PC-3 (cell line): ENCODE measurements at regions not wholly inside any gene's neighbourhood (a gene's known extent, or its start where the extent isn't known, plus 50 kb on each side); places are given as distances from the start of the nearest gene placed in this dataset.

Source experiments
- ATAC-seq: fragments of 200-7000 bp; cut with Tn5 transposase; 2 replicates; pipeline ENCODE4 v1.9.1; 2020; ENCODE audit warnings: mild to moderate bottlenecking, moderate library complexity
- BruUV-seq: library from RNA; stranded (reverse); fragments of 400-500 nt; replicated peaks from 2 replicates; lab custom pipeline; 2021; lab: Mats Ljungman, UMichigan
- CTCF ChIA-PET: fragments of 300-600 bp; sonication (Branson Sonifier 250); formaldehyde crosslinking; loops from one replicate; lab custom pipeline; 2022; ENCODE audit warnings: antibody characterized with exemption; lab: Charles Lee
- POLR2A ChIA-PET: fragments of 300-600 bp; sonication (Branson Sonifier 250); formaldehyde crosslinking; loops from one replicate; lab custom pipeline; 2022; ENCODE audit warnings: antibody characterized with exemption; ENCODE audit not compliant: unreplicated experiment; lab: Charles Lee
- DNase-seq: peaks from one replicate; pipeline ENCODE4 v3.0.0-alpha.2; 2015
- H2AFZ ChIP-seq: fragments of 300-600 bp; sonication (generic); 2 replicates; pipeline ENCODE4 v1.6.0; 2016; ENCODE audit warnings: antibody characterized with exemption, low read length
- H3F3A ChIP-seq: fragments of 300-600 bp; sonication (generic); one replicate; pipeline ENCODE4 v1.6.0; 2017; ENCODE audit warnings: antibody characterized with exemption, low read length, control low read depth, mild to moderate bottlenecking; ENCODE audit not compliant: unreplicated experiment
- H3K27ac ChIP-seq: fragments of 300-600 bp; sonication (generic); 2 replicates; pipeline ENCODE4 v1.5.1; 2016; ENCODE audit warnings: mild to moderate bottlenecking, low read length
- H3K27me3 ChIP-seq: fragments of 300-600 bp; sonication (generic); 2 replicates; pipeline ENCODE4 v1.6.1; 2016; ENCODE audit warnings: low read length, mixed read lengths
- H3K36me3 ChIP-seq: fragments of 300-600 bp; sonication (generic); 2 replicates; pipeline ENCODE4 v1.6.1; 2016; ENCODE audit warnings: low read depth, mixed run types, low read length, mixed read lengths
- H3K4me1 ChIP-seq: fragments of 300-600 bp; sonication (generic); 2 replicates; pipeline ENCODE4 v1.5.1; 2016; ENCODE audit warnings: low read length; ENCODE audit not compliant: insufficient read depth
- H3K4me2 ChIP-seq: fragments of 300-600 bp; sonication (generic); 2 replicates; pipeline ENCODE4 v1.6.0; 2016; ENCODE audit warnings: low read length
- H3K4me3 ChIP-seq: fragments of 300-600 bp; sonication (generic); 2 replicates; pipeline ENCODE4 v1.5.1; 2016; ENCODE audit warnings: mild to moderate bottlenecking, low read length, mixed read lengths
- H3K79me2 ChIP-seq: fragments of 300-600 bp; sonication (generic); 2 replicates; pipeline ENCODE4 v1.6.1; 2017; ENCODE audit warnings: low read length, mixed read lengths
- H3K9ac ChIP-seq: fragments of 300-600 bp; sonication (generic); 2 replicates; pipeline ENCODE4 v1.6.0; 2016; ENCODE audit warnings: mild to moderate bottlenecking, low read length
- H3K9me2 ChIP-seq: fragments of 300-600 bp; sonication (generic); replicated peaks from 2 replicates; pipeline ENCODE4 v1.6.1; 2016; ENCODE audit warnings: mixed run types, low read length, mixed read lengths
- H3K9me3 ChIP-seq: fragments of 300-600 bp; sonication (generic); 2 replicates; pipeline ENCODE4 v1.6.1; 2016; ENCODE audit warnings: low read length, mixed read lengths
- H4K20me1 ChIP-seq: fragments of 300-600 bp; sonication (generic); 2 replicates; pipeline ENCODE4 v1.6.1; 2016; ENCODE audit warnings: low read length, mixed read lengths
- EZH2 ChIP-seq: fragments of 300-600 bp; sonication (generic); IDR thresholded peaks from one replicate; pipeline ENCODE4 v1.6.1; 2017; ENCODE audit warnings: antibody characterized with exemption, mild to moderate bottlenecking, low read length; ENCODE audit not compliant: unreplicated experiment
- EZH2phosphoT487 ChIP-seq: fragments of 300-600 bp; sonication (generic); IDR thresholded peaks from 2 replicates; pipeline ENCODE4 v1.6.1; 2018; ENCODE audit warnings: mild to moderate bottlenecking, antibody characterized with exemption, low read length, borderline replicate concordance
- intact Hi-C: fragments of 100-400 bp; cut with micrococcal nuclease; formaldehyde crosslinking; loops from 2 replicates; pipeline ENCODE4 v1.9.0; 2023
- TF ChIP-seq, protein P1 (sequence below): fragments of 300-600 bp; sonication (generic); conservative IDR thresholded peaks from 2 replicates; pipeline ENCODE4 v1.5.1; 2017; ENCODE audit warnings: antibody characterized with exemption, low read depth, mild to moderate bottlenecking, low read length

DNA sequence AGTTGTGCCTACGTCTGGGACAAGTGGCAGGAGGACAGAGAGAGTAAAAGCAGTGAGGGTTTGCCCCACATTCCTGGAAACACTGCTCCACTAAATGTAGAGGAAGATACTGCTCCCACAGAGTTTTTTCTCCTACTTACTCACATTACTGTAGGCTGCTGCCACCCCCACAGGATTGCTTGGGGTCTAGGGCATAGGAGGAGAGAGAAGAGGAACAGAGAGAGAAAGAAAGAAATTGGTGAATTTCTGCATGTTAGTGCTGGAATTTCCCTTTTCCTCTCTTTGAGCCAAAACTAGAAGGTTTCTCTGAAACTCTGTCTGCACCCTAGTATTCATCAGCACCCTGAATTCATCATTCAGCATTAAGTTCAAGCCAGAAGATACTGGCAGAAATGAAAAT lies 397.9 kb downstream of the INHBA start:
- CTCF ChIA-PET = no interaction called here
- Histone ChIP-seq H3K9me2 (no peaks in the 10 kb centered on the region), H2AFZ (no peak overlapping the region), H3K4me3 (no peak overlapping the region), H3K27ac (no peak overlapping the region), H3K4me2 (no peak overlapping the region), H3K27me3 (no peaks in the 10 kb centered on the region), H3K4me1 (peaks cover 5% of the 10 kb centered on the region; the same call in 1 of the 2 replicates), H3K36me3 (no peaks in the 10 kb centered on the region), H4K20me1 (no peaks in the 10 kb centered on the region), H3K9me3 (no peaks in the 10 kb centered on the region), H3K9ac (no peak overlapping the region), H3K79me2 (no peaks in the 10 kb centered on the region), H3F3A (no peaks in the 10 kb centered on the region)
- no peak for ATAC-seq
- POLR2A ChIA-PET = no interaction called here
- no TSS peak for BruUV-seq
- no peak for DNase-seq
- TF ChIP-seq EZH2 = no peak
- TF ChIP-seq, protein P1, sequence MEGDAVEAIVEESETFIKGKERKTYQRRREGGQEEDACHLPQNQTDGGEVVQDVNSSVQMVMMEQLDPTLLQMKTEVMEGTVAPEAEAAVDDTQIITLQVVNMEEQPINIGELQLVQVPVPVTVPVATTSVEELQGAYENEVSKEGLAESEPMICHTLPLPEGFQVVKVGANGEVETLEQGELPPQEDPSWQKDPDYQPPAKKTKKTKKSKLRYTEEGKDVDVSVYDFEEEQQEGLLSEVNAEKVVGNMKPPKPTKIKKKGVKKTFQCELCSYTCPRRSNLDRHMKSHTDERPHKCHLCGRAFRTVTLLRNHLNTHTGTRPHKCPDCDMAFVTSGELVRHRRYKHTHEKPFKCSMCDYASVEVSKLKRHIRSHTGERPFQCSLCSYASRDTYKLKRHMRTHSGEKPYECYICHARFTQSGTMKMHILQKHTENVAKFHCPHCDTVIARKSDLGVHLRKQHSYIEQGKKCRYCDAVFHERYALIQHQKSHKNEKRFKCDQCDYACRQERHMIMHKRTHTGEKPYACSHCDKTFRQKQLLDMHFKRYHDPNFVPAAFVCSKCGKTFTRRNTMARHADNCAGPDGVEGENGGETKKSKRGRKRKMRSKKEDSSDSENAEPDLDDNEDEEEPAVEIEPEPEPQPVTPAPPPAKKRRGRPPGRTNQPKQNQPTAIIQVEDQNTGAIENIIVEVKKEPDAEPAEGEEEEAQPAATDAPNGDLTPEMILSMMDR = no peak
- TF ChIP-seq EZH2phosphoT487 = no peak
- intact Hi-C loops = no loop called here

DNA sequence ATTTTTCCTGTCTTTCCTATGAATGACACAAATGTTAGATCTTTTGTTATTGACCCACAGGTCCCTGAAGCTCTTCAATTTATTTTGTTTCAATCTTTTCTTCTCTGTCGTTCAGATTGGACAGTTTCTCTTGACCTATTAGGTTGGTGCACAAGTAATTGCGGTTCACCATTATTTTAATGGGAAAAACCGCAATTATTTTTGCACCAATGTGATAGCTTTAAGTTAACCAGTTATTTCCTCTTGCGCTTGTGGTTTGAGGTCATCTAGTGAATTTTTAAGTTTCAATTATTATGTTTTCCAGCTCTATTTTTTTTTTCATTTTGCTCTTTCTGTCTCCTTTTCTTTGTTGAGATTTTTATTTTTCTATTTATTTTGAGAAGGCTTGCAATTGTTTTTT lies 399.2 kb downstream of the INHBA start:
- no peaks in the 10 kb centered on the region for H3K9me2 ChIP-seq
- no peaks in the 10 kb centered on the region for H3K36me3 ChIP-seq
- ChIA-PET POLR2A (interaction anchor here (0.9 kb wide), 1 partner anchor 23 kb away, joined by 3 read pairs; no protein-coding TSS in a partner anchor), CTCF (no interaction called here)
- intact Hi-C loops = no loop called here
- no peaks in the 10 kb centered on the region for H3K79me2 ChIP-seq
- H3K4me3 ChIP-seq = no peak overlapping the region
- H3K27me3 ChIP-seq = no peaks in the 10 kb centered on the region
- H2AFZ ChIP-seq = no peak overlapping the region
- DNase-seq = no peak
- H3K9ac ChIP-seq = no peak overlapping the region
- H4K20me1 ChIP-seq = no peaks in the 10 kb centered on the region
- BruUV-seq = no TSS peak
- no peak for ATAC-seq
- H3K27ac ChIP-seq = no peak overlapping the region
- no peak for TF ChIP-seq EZH2phosphoT487
- TF ChIP-seq, protein P1 = no peak
- TF ChIP-seq EZH2 = no peak
- H3K9me3 ChIP-seq = no peaks in the 10 kb centered on the region
- no peaks in the 10 kb centered on the region for H3F3A ChIP-seq
- no peak overlapping the region for H3K4me2 ChIP-seq
- peaks cover 5% of the 10 kb centered on the region; the same call in 1 of the 2 replicates for H3K4me1 ChIP-seq

DNA sequence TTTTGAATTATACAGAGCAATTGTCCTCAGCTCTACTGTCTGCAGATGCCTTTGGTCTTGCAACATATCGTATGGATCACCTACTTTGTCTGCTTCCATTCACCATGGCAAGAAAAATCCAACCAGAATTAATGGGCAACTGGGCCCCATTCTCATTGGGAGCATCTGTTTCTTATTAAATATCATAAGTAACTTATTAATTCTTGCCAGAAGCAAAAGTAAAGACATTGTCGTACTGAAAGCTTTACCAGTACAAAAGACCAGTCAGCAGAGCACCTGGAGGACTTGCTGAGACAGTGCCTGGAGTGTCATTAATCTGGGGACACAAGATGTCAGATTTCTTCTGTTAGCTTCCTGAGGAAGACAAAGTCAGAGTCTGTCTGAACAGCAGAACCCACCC lies 404.5 kb downstream of the INHBA start:
- intact Hi-C loops = no loop called here
- ChIA-PET CTCF (no interaction called here), POLR2A (no interaction called here)
- no peak for TF ChIP-seq EZH2
- no peak for TF ChIP-seq EZH2phosphoT487
- TF ChIP-seq, protein P1 = no peak
- no peak overlapping the region for H3K4me2 ChIP-seq
- no peaks in the 10 kb centered on the region for H3K79me2 ChIP-seq
- H3K4me1 ChIP-seq = no peaks in the 10 kb centered on the region
- no peak overlapping the region for H3K4me3 ChIP-seq
- no peaks in the 10 kb centered on the region for H3K9me2 ChIP-seq
- H3K9me3 ChIP-seq = no peaks in the 10 kb centered on the region
- no peak overlapping the region for H2AFZ ChIP-seq
- no peaks in the 10 kb centered on the region for H3F3A ChIP-seq
- H3K9ac ChIP-seq = no peak overlapping the region
- no peak for ATAC-seq
- H3K27ac ChIP-seq = no peak overlapping the region
- H4K20me1 ChIP-seq = no peaks in the 10 kb centered on the region
- BruUV-seq = no TSS peak
- no peaks in the 10 kb centered on the region for H3K27me3 ChIP-seq
- no peaks in the 10 kb centered on the region for H3K36me3 ChIP-seq
- no peak for DNase-seq
